GM19023 (cell line): ENCODE measurements at regions not wholly inside any gene's neighbourhood (a gene's known extent, or its start where the extent isn't known, plus 50 kb on each side); places are given as distances from the start of the nearest gene placed in this dataset.

Experiments used
- ATAC-seq: cut with Tn5 transposase; IDR thresholded peaks from one replicate; pipeline ENCODE4 v1.9.1; 2021; ENCODE audit warnings: mild to moderate bottlenecking, moderate library complexity; ENCODE audit not compliant: unreplicated experiment

GRCh38 chr17:73750975-73751374 lies 106.7 kb upstream of the SDK2 start:
- ATAC-seq: no peak

- no peak for ATAC-seq
These were observed 109.7 kb upstream of the SDK2 start for GRCh38 chr17:73753751-73754496.

- no peak for ATAC-seq
These were observed 110.7 kb upstream of the SDK2 start for GRCh38 chr17:73754886-73755400.

DNA sequence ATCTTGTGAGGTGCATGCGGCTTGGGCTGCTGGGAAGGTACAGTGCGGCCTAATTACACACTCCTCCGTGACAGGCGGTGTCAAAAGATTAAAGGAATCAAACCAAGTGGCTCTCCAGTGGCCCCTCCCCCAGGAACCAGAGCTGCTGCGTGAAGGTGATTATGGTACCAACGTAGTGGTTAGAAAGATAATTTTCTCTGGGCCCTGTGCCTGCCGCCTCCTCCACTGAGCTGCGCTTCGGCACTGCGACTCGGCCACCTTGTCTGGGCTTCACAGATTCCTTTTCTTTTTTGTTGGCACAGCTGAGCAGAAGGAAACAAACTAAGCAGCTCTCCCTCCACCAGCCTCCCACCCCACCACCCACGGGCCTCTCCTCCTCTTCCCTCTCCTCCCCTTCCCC lies 113.2 kb upstream of the SDK2 start:
- ATAC-seq: no peak

DNA sequence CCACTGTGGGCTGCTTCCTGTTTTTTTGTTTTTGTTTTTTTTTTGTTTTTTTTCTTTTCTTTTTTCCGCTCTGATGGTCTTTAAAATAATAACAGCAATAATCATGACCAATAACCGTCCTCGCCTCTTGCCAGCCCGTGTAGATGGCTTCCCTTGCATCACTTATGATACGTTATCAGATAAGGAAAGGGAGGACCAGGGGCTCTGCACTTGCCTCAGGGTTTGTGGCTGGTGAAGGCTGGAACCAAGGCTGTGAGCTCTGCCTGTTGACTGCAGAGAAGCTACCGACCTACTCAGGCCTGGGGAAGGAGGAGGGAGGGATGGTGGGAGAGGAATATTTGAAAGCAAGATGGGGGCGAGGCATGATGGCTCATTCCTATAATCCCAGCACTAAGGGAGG lies 114.0 kb upstream of the SDK2 start:
- no peak for ATAC-seq

DNA sequence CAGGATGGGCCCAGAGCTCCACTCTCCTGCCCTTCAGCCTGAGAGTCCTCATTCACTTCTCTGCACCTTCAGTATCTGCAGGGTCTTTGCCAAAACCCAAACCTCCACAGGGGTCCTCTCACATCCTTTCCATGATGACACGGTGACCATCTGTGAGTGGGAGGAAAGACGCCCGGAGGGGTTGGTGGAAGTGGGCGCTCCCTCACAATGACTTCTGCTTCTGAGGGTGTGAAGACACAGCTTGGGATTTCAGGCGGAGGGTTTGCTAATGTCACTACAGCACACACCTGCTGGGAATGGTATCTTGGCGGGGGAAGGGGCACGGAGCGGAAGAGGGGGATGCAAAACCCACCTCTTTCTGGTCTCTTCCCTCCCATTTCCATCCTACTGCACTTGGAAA lies 115.1 kb upstream of the SDK2 start:
- no peak for ATAC-seq

DNA sequence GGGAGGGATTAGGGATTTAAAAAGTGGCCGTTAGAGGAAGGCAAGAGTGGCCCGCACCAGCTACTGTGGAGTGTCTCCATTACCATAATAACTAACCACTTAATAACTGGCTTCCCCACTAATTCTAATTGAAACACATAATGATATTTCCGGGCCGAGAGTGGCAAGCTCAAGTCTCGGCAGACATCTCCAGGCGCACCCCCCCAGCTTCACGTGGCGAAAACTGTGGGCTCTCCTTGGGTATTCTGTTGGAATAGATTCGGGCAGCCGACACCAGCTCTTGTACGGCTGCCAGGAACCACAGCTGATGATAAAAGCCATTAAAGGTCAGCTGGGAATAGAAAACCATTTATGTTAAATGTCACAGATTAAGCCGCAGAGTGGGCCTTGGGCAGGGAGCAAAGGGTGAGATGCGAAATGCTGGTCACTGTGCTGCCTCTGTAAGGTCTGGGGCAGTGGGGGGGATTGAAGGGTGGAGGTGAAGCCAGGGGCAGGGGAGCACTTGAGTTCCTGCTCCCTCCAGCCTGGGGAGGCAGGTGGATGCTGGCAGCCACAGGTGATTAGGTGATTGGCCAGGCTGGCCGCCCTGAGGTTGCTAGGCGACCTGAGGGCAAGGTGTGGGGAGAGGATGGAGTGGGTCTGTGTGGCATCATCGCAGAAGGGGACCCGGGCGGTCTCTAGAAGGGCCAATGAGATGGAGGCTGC lies 115.6 kb upstream of the SDK2 start:
- ATAC-seq: no peak

GRCh38 chr17:73760439-73760758 lies 116.2 kb upstream of the SDK2 start:
- no peak for ATAC-seq

DNA sequence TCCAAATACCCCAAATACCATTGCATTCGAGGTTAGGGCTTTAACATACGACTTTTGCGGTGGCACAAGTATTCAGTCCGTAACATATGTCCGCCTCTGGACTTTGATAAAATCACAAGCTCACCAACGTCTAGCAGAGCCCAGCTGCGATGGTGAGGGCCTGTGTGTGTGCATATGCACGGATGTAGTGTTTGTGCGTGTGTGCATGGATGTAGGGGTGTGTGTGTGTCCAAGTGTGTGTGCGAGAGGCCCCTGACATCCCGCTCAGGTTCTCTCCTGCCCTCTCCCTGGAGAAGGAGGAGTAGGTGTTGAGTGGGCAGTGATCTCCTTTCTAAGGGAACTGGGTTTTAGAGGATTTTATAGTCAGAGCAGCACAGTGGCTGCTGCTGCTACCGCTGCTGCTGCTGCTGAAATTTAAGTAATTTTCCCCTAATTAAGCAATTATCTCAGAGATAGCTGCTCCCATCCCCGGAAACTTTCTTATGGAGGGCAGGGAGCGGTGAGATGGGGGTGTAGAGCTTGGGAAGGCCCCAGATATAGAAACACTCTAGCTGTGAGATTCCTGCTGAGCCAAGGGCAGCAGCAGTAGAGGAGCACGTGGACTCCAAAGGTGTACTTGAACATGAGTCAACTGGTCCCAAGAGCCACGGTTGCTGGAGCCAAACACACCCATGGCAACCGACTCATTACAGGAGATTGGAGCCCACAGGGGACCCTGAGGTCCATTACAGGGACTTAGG lies 121.7 kb upstream of the SDK2 start:
- no peak for ATAC-seq

- no peak for ATAC-seq
These were observed 123.5 kb upstream of the SDK2 start for GRCh38 chr17:73767696-73768095.

DNA sequence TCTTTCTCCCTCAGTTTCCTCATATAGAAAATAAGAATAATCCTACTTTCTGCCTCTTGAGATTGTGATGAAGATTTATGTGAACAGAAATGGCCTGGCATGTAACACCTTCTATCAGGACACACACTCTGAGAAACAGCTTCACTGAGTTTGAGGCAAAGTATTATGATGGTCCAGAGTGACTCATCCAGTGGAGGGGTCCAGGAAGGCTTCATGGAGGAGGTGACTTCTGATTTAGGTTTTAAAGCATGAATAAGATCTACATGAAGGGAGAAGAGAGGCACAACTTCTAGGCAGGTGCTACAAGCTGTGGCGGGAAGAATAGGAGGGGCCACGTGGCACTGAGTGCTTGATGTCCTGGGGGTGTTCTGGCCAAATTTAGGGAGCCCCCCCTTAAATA lies 124.4 kb upstream of the SDK2 start:
- no peak for ATAC-seq

DNA sequence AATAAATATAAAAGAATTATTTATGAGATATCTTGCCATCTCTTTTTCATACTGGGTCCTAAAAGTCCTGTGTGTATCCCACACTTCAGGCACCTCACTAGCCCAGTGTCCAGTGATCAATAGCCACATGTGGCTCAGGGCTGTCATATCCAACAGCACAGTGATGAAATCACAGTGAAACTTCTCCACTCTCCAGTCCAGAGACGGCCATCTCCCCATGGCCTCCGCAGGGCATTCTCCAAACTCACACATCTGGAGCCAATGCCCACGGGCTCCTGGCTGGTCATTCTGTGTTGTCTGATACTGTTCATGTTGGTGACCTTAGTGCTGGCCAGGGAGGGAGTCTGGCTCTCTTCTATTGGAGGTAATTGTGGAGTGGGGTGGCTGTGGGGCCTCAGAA lies 125.2 kb upstream of the SDK2 start:
- no peak for ATAC-seq

DNA sequence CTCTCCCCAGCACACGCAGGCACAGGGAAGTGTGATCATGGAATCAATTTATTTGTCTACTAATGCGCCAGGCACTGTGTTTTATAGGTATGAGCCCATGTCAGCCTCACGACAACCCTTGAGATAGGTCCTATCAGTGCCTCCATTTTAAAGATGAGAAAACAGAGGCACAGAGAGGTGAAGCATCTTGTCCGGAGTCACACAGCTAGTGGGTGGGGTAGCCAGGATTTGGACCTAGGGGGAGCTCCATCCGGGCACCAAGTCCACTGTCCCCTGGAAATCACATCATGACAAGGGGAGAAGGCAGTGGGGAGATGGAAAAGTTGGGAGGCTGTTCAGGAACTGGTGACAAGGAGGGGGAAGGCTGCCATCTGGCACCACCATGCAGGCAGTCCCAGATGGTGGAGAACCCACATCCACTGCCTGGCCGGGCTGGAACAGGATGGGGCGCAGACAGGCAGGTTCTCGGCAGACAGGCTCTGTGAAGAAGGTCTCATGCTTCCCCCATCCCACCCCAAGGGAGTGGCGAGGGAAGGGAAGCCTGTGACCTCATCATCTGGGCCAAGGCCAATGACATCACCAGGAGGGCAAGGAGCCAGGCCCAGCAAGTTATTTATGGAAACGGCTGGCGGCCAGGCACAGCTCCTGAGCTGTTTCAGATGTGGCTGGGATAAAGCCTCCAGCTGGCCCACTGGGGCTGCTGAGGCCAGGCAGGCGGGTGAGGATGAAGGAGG lies 126.0 kb upstream of the SDK2 start:
- no peak for ATAC-seq

GRCh38 chr17:73770849-73771229 lies 126.6 kb upstream of the SDK2 start:
- ATAC-seq: no peak

DNA sequence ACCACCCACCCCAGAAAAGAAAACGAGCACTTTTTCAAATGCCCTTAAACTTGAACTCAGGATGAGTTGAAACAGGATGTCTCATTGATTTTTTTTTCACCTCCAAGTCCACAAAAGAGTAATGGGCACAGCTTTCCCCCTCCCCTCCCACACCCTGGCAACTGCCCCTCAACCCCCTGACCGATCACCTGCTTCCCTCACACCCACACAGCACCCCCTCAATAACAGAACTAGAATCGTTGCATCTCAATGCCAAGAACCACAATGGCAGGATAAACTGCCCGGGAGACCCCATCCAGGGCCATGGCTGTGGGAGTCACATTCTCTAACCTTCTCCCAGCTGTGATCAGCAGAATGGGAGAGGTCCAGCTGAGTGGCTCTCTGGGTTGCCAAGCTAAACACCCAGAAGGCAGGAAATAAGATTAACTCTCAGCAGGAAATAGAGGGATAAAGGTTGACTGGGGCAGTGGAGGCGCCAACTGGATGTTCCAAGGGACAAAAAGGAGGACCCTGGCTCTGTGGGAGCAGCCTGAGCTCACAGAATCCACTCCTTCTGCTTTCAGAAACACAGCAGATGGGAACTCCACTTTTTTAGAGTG lies 128.0 kb upstream of the SDK2 start:
- no peak for ATAC-seq

GRCh38 chr17:73773702-73774101 lies 129.5 kb upstream of the SDK2 start:
- ATAC-seq: no peak

GRCh38 chr17:73774852-73775251 lies 130.6 kb upstream of the SDK2 start:
- no peak for ATAC-seq

DNA sequence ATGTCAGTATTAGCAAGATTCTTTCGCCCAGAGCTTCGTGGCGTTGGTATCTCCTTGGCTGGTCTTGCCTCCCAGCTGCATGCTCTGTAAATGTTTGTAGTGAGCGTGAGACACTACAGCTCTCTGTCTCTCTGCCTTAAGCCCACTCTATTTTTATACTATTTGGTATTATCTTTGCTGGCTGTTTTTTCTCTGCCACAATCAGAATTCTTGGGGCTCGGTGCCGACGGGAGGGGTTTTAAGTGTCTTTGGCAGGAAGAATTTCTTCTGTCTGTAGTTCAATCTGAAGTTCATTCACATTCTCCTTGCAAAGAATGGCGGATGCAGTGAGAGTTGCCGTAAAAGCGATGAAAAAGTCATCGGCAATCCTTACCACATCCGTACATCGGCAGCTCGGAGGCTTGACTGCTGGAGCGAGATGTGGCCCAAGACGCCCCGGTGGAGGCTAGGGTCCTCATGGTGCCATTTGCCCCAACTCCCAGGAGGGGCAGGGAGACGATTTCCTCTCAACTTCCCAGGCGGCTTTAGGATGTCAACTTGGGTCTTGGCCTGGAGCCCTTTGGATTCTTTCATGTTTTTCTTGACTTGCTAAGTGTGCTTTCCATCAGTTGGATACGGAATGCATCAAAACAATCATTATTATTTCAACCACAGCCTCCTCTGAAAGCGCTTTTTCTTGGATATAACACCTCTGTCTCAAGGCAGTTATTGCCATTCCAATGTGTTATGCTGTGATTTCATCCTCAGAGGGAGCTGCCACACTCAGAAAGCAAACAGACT lies 132.3 kb upstream of the SDK2 start:
- no peak for ATAC-seq

- ATAC-seq: no peak
These were observed 132.8 kb upstream of the SDK2 start for GRCh38 chr17:73777131-73777449.

DNA sequence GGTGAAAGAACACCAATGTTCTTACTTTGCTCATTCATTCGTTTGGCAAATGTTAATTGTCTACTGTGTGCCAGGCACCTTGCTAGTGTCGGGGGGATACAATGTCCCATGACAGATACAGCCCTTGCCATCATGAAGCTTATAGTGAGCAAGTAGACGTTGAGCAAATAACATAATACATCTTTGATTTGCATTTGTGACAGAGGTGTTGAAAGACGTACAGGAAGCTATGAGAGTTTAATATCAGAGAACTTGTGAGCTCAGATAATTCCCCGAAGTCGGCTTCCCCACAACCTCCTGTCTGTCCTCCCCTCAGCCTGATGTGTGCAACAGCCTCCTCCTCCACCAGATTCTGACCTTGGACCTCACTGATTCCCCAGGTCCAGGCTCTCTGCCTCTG lies 138.0 kb upstream of the SDK2 start:
- no peak for ATAC-seq
